ENCODE measurements at regions not wholly inside any gene's neighbourhood (a gene's known extent, or its start where the extent isn't known, plus 50 kb on each side); places are given as distances from the start of the nearest gene placed in this dataset.

DNA sequence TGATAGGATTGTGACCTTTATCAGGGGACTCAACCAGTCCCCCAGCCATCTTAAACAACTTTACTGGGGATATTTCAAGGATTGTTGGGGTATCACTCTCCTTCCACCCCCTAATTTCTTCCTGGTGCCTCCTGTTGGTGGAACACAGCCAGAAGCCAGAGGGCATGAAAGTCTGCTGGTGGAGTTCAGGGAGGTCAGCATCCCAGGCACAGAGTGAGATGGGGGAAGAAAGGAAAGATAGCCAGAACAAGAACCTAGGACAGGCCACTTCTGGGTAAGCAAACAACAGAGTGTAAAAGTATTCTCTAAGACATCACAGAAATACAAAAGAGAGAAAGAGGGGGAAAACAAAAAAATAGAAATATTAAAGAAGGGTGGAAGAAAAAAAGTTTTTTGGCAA is 101.8 kb downstream of the SPRY2 start:
- TF ChIP-seq ZNF274 (IDR thresholded peaks at IDR 0.05; ENCODE audit: low read depth, low read length) (no peak), SUZ12 (IDR thresholded peaks at IDR 0.05; ENCODE audit: extremely low read depth, insufficient read depth, insufficient read length) (no peak)
